Choroid plexus epithelial cell (primary cell): ENCODE measurements at regions not wholly inside any gene's neighbourhood (a gene's known extent, or its start where the extent isn't known, plus 50 kb on each side); places are given as distances from the start of the nearest gene placed in this dataset.

Experiments used
- DNase-seq: peaks from one replicate; pipeline ENCODE4 v3.0.0-alpha.2; 2010; ENCODE audit warnings: low read depth
- H3K4me3 ChIP-seq: 2 replicates; pipeline ENCODE4 v1.5.1; 2011; ENCODE audit warnings: low read depth, mild to moderate bottlenecking, control low read depth, low read length, moderate library complexity
- TF ChIP-seq, protein P1 (sequence below): conservative IDR thresholded peaks from 2 replicates; pipeline ENCODE4 v1.5.1; 2011; ENCODE audit warnings: low read depth, mild to moderate bottlenecking, control low read depth, inconsistent platforms, low read length, moderate library complexity

- H3K4me3 ChIP-seq, result no peak overlapping the region
- TF ChIP-seq, protein P1, sequence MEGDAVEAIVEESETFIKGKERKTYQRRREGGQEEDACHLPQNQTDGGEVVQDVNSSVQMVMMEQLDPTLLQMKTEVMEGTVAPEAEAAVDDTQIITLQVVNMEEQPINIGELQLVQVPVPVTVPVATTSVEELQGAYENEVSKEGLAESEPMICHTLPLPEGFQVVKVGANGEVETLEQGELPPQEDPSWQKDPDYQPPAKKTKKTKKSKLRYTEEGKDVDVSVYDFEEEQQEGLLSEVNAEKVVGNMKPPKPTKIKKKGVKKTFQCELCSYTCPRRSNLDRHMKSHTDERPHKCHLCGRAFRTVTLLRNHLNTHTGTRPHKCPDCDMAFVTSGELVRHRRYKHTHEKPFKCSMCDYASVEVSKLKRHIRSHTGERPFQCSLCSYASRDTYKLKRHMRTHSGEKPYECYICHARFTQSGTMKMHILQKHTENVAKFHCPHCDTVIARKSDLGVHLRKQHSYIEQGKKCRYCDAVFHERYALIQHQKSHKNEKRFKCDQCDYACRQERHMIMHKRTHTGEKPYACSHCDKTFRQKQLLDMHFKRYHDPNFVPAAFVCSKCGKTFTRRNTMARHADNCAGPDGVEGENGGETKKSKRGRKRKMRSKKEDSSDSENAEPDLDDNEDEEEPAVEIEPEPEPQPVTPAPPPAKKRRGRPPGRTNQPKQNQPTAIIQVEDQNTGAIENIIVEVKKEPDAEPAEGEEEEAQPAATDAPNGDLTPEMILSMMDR, result no peak
- no peak for DNase-seq
These were observed 94.3 kb upstream of the DOCK10 start for GRCh38 chr2:225136552-225136951.

- no peak overlapping the region for H3K4me3 ChIP-seq
- TF ChIP-seq, protein P1, result no peak
- DNase-seq, result no peak
These were observed 89.6 kb upstream of the DOCK10 start for GRCh38 chr2:225131898-225132297.

- TF ChIP-seq, protein P1, result no peak
- no peak for DNase-seq
- no peak overlapping the region for H3K4me3 ChIP-seq
These were observed 87.8 kb upstream of the DOCK10 start for GRCh38 chr2:225130093-225130492.

DNA sequence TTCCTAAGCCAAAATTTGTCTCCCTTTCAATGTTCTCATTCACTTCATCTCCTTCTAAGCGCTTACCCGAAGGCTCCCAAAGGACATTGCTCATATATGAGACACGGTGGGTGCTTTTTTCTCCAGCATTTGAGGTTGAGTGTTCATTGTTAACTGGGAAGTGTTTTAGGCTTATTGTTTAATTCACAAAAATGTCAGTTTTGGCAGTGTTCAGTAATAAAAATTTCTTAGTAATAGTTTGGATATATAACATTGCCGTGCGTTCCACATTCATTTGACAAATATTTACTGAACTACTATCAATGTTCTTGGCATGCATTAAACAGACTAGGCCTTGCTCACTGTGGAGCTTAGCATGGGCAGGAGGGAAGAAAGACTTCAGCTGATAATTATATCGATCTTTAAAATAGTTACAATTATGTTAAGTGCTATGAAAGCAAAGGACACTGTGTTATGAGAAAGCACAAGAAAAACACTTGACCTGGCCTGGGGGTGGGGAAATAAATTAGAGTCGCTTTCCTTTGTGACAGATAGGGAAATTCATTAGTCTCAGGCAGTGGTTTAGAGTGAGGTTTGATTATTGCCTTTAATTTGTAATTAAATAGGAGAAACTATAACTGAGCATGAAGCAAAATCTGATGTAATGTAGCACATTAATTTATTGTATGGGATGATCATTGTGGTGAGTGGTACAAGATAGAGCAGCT lies 82.2 kb upstream of the DOCK10 start:
- H3K4me3 ChIP-seq, result no peak overlapping the region
- DNase-seq, result no peak
- TF ChIP-seq, protein P1, result no peak

- no peak overlapping the region for H3K4me3 ChIP-seq
- DNase-seq, result peak; percentile 57
- TF ChIP-seq, protein P1, result peak; percentile 69
These were observed 80.6 kb upstream of the DOCK10 start for GRCh38 chr2:225122583-225123486.

GRCh38 chr2:225122007-225122406 lies 79.7 kb upstream of the DOCK10 start:
- DNase-seq, result no peak

More at GRCh38 chr2:225122007-225122406, 79.7 kb upstream of the DOCK10 start:
- TF ChIP-seq, protein P1, result no peak
- H3K4me3 ChIP-seq, result no peak overlapping the region
